ENCODE measurements at regions not wholly inside any gene's neighbourhood (a gene's known extent, or its start where the extent isn't known, plus 50 kb on each side); places are given as distances from the start of the nearest gene placed in this dataset.

DNA sequence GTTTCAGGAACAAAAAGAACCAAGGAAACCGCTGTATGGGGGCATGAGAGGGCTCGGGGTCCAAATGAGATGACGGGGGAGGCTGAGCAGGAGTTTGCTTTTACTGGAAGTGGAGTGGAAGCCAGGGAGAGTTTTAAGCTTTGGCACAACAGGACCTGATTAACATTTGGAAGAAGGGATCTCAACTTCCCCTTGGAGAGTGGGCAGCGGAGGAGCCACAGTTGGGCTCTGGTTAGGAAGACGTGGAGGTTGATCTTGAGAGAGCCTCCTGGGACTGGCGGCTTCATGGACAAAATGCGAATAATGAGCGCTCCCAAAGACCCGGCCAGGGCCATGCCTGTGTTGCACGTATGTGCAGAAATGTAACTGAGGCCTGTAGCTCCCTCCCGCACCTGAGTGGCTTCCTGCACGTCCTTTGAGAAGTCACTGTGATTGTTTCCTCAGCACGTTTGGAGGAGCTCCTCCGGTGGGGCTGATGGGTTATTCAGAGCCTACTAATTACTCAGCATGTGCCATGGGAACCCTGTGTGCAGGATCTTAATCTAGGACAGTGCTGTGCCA, 595.3 kb upstream of the MGMT start:
- TF ChIP-seq, protein P1, sequence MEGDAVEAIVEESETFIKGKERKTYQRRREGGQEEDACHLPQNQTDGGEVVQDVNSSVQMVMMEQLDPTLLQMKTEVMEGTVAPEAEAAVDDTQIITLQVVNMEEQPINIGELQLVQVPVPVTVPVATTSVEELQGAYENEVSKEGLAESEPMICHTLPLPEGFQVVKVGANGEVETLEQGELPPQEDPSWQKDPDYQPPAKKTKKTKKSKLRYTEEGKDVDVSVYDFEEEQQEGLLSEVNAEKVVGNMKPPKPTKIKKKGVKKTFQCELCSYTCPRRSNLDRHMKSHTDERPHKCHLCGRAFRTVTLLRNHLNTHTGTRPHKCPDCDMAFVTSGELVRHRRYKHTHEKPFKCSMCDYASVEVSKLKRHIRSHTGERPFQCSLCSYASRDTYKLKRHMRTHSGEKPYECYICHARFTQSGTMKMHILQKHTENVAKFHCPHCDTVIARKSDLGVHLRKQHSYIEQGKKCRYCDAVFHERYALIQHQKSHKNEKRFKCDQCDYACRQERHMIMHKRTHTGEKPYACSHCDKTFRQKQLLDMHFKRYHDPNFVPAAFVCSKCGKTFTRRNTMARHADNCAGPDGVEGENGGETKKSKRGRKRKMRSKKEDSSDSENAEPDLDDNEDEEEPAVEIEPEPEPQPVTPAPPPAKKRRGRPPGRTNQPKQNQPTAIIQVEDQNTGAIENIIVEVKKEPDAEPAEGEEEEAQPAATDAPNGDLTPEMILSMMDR (IDR thresholded peaks at IDR 0.05; ENCODE audit: low read depth, low read length), result no peak
- no peak overlapping the region for H3K4me3 ChIP-seq (ENCODE audit: low read depth, low read length)
- H3K27me3 ChIP-seq (ENCODE audit: control insufficient read depth, insufficient read depth, low read length), result no peaks in the 10 kb centered on the region
- CTCF ChIA-PET, result no interaction called here
- no peak for DNase-seq (ENCODE audit: low read depth, low spot score)
- POLR2A ChIA-PET, result no interaction called here
- no peak overlapping the region for H3K27ac ChIP-seq (ENCODE audit: low read depth, low read length)
- peaks cover 46% of the 10 kb centered on the region for H3K9me3 ChIP-seq (ENCODE audit: control insufficient read depth, insufficient read depth, low read length)

DNA sequence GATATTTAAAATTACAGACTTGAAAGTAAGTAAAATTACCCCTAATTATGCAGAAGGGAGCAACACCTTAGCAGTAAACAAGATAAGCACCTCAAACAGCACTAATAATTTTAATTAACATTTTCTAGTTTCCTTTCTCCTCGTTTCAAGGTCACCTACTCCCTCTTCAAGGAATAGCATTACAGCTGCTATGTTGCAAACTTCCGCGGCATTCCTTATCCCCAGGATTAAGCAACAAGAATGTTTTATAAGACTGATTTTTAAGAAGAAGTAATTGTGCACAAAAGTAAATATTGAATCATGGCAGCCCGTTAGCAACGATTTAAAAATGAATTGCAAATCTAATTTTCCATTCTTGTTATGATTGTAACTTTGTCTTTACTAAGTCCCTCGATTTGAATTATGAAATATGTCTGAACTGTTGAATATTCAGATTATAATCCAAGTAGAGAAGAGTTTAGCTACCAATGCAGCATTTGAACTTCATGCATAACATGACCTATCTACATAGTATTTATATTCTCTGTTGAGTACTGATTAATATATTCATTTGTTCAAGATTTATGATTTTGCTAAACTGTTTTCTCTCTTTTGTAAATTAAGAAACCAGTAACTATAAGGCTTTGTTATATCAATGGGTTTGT, 593.5 kb upstream of the MGMT start:
- H3K4me3 ChIP-seq (ENCODE audit: low read depth, low read length), result no peak overlapping the region
- no peak for DNase-seq (ENCODE audit: low read depth, low spot score)
- ChIA-PET POLR2A (no interaction called here), CTCF (no interaction called here)
- no peaks in the 10 kb centered on the region for H3K27me3 ChIP-seq (ENCODE audit: control insufficient read depth, insufficient read depth, low read length)
- H3K27ac ChIP-seq (ENCODE audit: low read depth, low read length), result no peak overlapping the region
- H3K9me3 ChIP-seq (ENCODE audit: control insufficient read depth, insufficient read depth, low read length), result peaks cover 44% of the 10 kb centered on the region
- TF ChIP-seq, protein P1 (IDR thresholded peaks at IDR 0.05; ENCODE audit: low read depth, low read length), result no peak

DNA sequence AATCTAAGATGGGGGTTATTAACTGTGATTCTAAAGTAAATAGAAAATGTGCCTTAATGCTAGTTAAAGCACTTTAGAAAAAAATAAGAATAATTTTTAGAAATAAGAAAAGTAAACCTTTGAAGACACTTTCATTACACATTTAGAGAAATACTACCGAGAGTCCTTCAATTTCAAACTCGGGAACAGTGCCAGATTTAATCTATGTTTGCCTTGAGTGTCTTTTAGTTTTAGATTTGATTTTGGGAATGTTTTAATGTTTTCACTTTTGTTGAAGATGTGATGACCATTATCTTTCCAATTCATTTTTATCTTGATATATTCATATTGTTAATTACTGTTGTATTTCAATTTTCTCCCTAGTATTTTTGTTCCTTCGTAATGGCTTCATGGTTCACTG, 592.7 kb upstream of the MGMT start:
- Histone ChIP-seq H3K9me3 (ENCODE audit: control insufficient read depth, insufficient read depth, low read length) (peaks cover 37% of the 10 kb centered on the region), H3K27ac (ENCODE audit: low read depth, low read length) (no peak overlapping the region), H3K27me3 (ENCODE audit: control insufficient read depth, insufficient read depth, low read length) (no peaks in the 10 kb centered on the region), H3K4me3 (ENCODE audit: low read depth, low read length) (no peak overlapping the region)
- TF ChIP-seq, protein P1 (IDR thresholded peaks at IDR 0.05; ENCODE audit: low read depth, low read length), result no peak
- DNase-seq (ENCODE audit: low read depth, low spot score), result no peak
- ChIA-PET CTCF (no interaction called here), POLR2A (no interaction called here)

DNA sequence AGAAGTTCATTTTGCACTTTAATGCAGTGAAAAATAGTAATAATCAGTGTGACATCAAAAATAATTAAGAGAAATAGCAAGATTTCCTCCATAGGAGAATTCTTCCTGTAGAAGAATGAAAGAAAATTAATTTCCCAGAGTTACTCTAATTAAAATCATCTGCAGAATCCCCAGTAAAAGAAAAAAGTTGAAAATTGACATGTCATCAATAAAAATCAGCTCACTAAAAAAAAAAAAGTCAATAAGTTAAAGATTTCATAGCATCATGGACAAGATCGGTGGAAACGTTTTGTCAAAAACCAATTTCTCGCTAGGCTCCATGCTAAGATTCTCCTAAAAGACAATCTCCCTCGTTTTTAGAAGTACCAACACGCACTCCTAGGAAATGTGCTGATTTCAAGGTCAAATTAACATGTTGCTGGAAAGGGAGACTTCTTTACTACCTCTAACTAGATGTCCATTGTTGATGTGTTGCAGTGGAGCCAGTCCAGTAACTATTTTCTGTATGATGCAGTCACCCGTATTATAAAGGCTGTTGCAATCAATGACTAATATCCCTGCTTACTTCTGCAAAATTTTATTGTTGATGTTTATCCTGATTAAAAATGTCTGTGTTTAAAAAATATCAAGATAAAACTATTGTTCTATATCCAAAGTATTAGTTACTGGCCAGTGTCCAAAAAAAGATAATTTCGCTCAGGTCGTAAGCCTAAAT, 591.9 kb upstream of the MGMT start:
- DNase-seq (ENCODE audit: low read depth, low spot score), result no peak
- ChIA-PET CTCF (no interaction called here), POLR2A (no interaction called here)
- peaks cover 41% of the 10 kb centered on the region for H3K9me3 ChIP-seq (ENCODE audit: control insufficient read depth, insufficient read depth, low read length)
- H3K27ac ChIP-seq (ENCODE audit: low read depth, low read length), result no peak overlapping the region
- TF ChIP-seq, protein P1 (IDR thresholded peaks at IDR 0.05; ENCODE audit: low read depth, low read length), result no peak
- H3K27me3 ChIP-seq (ENCODE audit: control insufficient read depth, insufficient read depth, low read length), result no peaks in the 10 kb centered on the region
- no peak overlapping the region for H3K4me3 ChIP-seq (ENCODE audit: low read depth, low read length)
